ENCODE measurements at regions not wholly inside any gene's neighbourhood (a gene's known extent, or its start where the extent isn't known, plus 50 kb on each side); places are given as distances from the start of the nearest gene placed in this dataset.
A peak's percentile ranks its signal among the peaks of the same experiment; 100 is the strongest.

GRCh38 chr19:28936001-28936400, 276.9 kb downstream of the UQCRFS1 start:
- DNase-seq (ENCODE audit: low spot score) = no peak

DNA sequence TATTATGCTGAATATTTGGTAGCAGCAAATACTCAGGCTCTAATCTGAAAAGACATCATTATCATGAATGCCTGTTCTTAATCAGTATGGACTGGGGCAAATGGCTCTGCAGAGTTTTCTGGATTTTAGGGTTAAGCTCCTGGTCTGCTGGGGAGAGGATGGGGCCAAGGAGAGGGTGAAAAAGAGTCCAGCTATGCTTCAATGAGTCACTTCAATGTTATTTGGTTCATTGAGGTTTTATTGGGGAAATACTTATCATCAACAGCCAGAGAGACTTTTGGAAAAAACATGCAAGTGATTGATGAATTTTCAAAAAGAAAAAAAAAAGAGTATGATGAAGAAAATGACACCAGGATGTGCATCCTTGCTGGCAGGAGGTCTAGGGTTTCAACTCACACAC, 278.3 kb downstream of the UQCRFS1 start:
- peak; percentile 31 for DNase-seq (ENCODE audit: low spot score)

DNA sequence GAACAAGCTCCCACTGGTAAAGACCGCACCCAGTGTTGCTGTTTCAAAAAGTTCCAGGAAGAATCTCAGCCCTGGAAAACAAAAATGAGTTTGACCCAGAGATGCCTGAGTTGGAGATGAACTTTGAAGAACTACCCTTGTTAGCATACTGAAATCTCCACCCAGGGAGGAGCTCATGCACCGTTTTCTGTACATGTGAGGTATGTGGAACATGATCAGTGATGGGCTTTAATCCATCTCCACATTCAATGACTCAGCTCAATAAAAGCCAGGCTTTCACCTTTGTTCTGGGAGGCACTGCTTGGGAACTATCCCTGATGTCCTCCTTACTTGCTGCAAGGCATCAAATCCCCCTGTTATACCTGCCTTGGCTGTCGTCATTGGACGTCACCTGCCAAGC, 279.9 kb downstream of the UQCRFS1 start:
- DNase-seq (ENCODE audit: low spot score) = no peak

GRCh38 chr19:28932446-28932845, 280.5 kb downstream of the UQCRFS1 start:
- no peak for DNase-seq (ENCODE audit: low spot score)

DNA sequence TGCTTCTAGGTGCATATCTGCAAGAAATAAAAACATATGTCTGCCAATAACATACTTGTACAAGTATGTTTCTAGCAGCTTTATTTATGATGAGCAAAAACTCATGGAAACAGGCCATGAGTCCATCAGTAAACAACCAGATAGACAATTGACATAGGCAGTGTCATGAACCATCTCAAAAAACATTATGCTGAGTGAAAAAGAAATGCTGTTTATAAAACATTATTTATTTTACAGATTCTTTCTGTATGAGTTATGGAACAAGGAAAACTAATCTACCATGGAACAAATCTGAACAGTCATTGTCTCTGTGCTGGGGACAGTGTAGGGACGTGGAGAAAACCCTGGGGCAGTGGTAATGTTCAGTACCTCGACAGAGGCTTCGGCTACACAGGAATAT, 283.9 kb downstream of the UQCRFS1 start:
- peak; percentile 25 for DNase-seq (ENCODE audit: low spot score)

DNA sequence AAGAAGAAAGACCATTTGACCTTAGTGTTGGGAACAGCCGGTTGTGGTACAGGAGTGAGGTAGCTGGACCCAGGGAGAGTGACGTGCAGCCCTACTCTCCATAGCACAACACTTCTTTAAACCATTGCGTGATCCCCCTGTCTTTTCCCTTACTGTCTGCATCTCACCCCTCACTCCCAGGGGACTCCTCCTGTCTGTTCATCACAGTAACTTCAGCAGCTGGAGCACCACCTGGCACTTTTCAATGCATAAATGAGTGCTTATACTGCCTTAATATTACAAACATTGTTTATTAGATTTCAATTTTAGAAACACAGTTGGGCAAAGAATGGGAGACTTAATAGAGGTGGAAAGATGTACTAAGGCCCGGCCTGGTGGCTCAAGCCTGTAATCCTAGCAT, 285.5 kb downstream of the UQCRFS1 start:
- DNase-seq (ENCODE audit: low spot score) = no peak

- DNase-seq (ENCODE audit: low spot score) = no peak
These were observed 292.5 kb downstream of the UQCRFS1 start for GRCh38 chr19:28920269-28921066.

GRCh38 chr19:28917621-28918020, 295.3 kb downstream of the UQCRFS1 start:
- DNase-seq (ENCODE audit: low spot score) = no peak

DNA sequence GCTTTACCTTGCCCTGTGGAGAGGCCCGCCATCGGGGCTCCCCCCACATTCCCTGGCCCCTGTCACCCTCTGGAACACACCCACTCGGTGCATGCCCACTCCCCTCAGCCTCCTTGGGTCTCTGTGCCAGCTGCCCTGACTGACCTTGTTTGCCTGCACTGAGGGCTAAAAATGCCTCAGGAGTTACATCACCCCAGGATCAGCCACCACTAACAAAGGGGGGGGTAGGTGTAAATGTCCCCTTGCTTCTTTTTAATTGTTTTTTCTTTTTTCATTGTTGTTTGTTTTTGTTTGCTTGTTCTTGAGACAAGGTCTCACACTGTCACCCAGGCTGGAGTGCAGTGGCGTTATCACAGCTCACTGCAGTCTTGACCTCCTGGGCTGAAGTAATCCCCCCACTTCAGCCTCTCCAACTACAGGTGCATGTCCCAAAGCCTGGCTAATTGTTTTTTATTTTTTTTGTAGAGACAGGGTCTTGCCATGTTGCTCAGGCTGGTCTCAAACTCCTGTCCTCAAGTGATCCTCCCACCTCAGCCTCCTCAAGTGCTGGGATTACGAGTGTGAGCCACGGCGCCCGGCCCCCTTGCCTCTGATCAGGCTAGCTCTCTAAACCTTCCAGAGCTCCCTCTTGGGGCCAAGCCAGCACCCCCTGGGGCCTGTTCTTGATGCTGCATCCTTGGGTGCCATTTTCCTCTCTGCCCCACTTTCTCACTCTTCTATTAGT, 297.1 kb downstream of the UQCRFS1 start:
- no peak for DNase-seq (ENCODE audit: low spot score)

DNA sequence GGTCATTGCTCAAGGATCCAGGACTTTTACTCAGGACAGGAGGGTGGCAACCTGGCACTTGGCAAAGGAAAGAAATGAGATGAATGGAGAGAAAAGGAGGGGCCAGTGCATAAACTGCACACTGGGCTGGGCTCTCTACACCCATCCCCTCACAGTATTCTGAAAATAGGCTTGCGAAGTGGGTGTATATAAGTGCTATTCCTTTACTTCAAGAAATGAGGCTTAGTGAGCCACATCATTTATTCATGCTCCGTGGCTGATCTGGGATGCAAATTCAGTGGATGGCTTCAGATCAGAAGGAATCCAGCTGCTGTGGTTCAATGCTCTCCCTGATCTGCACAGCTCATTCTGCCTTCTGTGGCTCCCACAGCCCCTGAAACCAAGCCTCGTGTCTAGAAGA, 297.7 kb downstream of the UQCRFS1 start:
- no peak for DNase-seq (ENCODE audit: low spot score)

DNA sequence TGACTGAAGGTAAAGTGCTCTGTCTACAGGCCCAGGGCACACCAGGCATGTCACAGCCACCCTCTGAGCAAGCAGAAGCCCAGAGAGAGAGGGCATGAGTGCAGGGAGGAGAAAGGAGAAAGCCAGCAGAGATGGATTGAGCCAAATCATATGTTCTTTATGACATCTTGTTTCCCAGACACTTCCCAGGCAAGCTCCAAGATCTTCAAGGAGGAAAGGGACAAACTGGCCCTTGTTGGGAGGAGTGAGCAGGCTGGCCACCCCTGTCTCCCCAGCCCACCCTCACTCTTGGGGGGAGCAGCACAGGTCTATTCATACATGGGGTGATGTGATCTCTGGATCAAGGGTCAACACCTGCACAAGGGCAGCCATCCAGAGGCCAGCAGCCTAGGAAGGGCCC, 298.8 kb downstream of the UQCRFS1 start:
- no peak for DNase-seq (ENCODE audit: low spot score)

- no peak for DNase-seq (ENCODE audit: low spot score)
These were observed 299.3 kb downstream of the UQCRFS1 start for GRCh38 chr19:28913626-28914025.

GRCh38 chr19:28908941-28909340, 304.0 kb downstream of the UQCRFS1 start:
- no peak for DNase-seq (ENCODE audit: low spot score)

GRCh38 chr19:28907534-28907933, 305.4 kb downstream of the UQCRFS1 start:
- DNase-seq (ENCODE audit: low spot score) = no peak

DNA sequence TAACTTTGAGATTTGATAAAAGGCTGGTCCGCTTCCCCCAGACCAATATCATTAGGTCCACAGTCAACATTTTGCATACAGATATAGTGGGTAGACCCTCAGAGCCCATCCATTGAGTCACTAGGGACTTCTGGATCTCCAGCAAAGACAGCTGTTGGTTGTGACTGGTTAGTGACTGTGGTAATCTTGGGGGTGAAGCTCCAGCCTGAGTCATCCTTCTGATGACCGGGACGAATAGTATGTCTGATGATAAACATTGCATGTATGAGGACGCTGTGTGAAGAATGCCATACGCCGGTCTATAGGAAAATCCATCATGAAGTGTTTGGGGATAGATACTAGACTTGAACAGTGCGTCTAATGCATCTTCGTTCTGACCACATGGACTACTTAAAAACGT, 307.0 kb downstream of the UQCRFS1 start:
- DNase-seq (ENCODE audit: low spot score) = peak; percentile 62

- DNase-seq (ENCODE audit: low spot score) = peak; percentile 11
These were observed 313.2 kb downstream of the UQCRFS1 start for GRCh38 chr19:28899703-28900102.

DNA sequence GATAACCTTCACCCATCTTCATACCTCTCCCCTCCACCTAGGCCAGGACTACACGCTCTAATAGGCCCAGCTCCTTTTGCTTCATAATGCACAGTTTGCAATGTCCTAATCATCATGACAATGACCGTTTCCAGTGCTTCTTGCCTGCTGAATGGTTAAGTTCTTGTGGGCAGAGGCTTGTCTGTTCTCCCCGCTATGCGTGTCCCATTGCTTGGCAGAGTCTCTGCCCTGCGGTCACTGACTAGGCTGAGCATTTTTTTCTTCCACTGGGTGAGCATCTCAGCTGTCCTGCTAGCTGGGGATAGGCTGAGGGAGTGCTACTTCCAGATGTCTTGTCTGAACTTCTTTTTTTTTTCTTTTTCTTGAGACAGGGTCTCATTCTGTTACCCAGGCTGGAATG, 314.7 kb downstream of the UQCRFS1 start:
- no peak for DNase-seq (ENCODE audit: low spot score)

DNA sequence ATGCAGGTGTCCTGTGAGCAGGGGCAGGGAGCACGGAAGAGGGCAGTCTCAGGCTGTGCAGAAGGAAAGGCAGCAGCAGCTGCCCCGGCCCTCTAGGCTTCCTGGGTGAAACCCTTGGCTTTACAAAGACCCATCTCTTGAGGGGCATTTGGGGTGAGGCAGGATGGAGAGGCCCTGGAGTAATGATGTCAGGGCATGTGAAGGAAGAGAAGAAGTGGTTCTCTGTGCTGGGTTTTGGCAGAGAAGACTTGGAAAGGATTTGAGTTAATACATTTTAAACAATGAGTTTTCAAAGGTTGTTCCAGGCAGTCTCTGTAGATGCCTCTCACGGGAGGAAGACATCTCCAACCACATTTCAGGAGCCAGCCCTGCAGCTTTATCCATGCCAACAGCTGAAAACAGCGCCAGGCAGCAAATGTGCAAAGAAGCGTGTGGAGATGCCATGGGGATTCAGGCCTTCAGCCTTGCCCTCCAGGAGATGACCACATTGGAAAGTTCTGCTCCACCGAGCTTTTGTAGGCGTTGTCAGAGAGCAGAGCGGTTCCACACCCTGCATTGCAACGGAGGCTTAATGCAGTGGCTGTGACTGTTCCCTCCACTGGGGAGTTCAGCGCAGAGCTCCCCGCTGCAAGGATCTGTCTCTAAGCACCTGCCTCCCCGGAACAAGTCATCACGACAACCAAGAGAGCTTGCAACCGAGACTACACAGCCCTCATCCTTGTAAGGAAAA, 322.8 kb downstream of the UQCRFS1 start:
- peak; percentile 38 for DNase-seq (ENCODE audit: low spot score)

- DNase-seq (ENCODE audit: low spot score) = no peak
These were observed 324.9 kb downstream of the UQCRFS1 start for GRCh38 chr19:28887920-28888618.

GRCh38 chr19:28886708-28887107, 326.2 kb downstream of the UQCRFS1 start:
- DNase-seq (ENCODE audit: low spot score) = no peak

GRCh38 chr19:28885965-28886364, 327.0 kb downstream of the UQCRFS1 start:
- no peak for DNase-seq (ENCODE audit: low spot score)

- no peak for DNase-seq (ENCODE audit: low spot score)
These were observed 328.0 kb downstream of the UQCRFS1 start for GRCh38 chr19:28884786-28885476.

All from kidney tubule cell (primary cell).